HCT116 (cell line): ENCODE measurements at regions not wholly inside any gene's neighbourhood (a gene's known extent, or its start where the extent isn't known, plus 50 kb on each side); places are given as distances from the start of the nearest gene placed in this dataset.

ENCODE experiments used
- ATAC-seq: fragments of 200-7000 bp; cut with Tn5 transposase; 2 replicates; pipeline ENCODE4 v1.9.1; 2020; ENCODE audit warnings: mild to moderate bottlenecking, moderate library complexity
- BruUV-seq: library from RNA; stranded (reverse); fragments of 400-500 nt; replicated peaks from 2 replicates; lab custom pipeline; 2021; lab: Mats Ljungman, UMichigan
- CTCF ChIA-PET: fragments of 300-600 bp; sonication (Branson Sonifier 250); formaldehyde crosslinking; loops from one replicate; lab custom pipeline; 2021; ENCODE audit warnings: antibody characterized with exemption; lab: Charles Lee
- POLR2A ChIA-PET: fragments of 300-600, 350-600 bp; sonication (Branson Sonifier 250); formaldehyde crosslinking; loops from one replicate; lab custom pipeline; 2021; ENCODE audit warnings: antibody characterized with exemption; lab: Charles Lee
- RAD21 ChIA-PET, 2 experiments: fragments of 300-600 bp; sonication (Branson Sonifier 250); formaldehyde crosslinking; loops; one replicate each; lab custom pipeline; 2023; ENCODE audit warnings: low total read pairs in 2 of 2; ENCODE audit not compliant: uncharacterized antibody in 2 of 2, unreplicated experiment in 2 of 2, low non-redundant PET in 1 of 2; lab: Charles Lee
- DNase-seq: peaks from one replicate; pipeline ENCODE4 v3.0.0-alpha.2; 2010; ENCODE audit warnings: low read depth, low spot score
- H2AFZ ChIP-seq: fragments of 200-600 bp; shearing (Covaris generic), sonication (generic); 2 replicates; pipeline ENCODE4 v1.6.1; 2017; ENCODE audit warnings: low read depth, mixed run types, mixed read lengths, antibody characterized with exemption, low read length; ENCODE audit not compliant: poor library complexity, severe bottlenecking
- H3K27ac ChIP-seq: 2 replicates; pipeline ENCODE4 v1.5.1; 2012; ENCODE audit warnings: low read depth, low read length
- H3K27me3 ChIP-seq: fragments of 200-600 bp; sonication (generic); 2 replicates; pipeline ENCODE4 v1.6.1; 2016; ENCODE audit warnings: mixed run types, low read length, mixed read lengths; ENCODE audit not compliant: insufficient read depth
- H3K36me3 ChIP-seq, 2 experiments: fragments of 200-500 bp in 1 of 2; fragments of 200-600 bp in 1 of 2; sonication (Bioruptor generic) in 1 of 2; sonication (generic) in 1 of 2; 2 replicates each; pipeline versions ENCODE4 v1.5.1 to v1.6.1; 2014 to 2016; ENCODE audit warnings: low read length in 2 of 2, inconsistent platforms in 1 of 2, mixed read lengths in 1 of 2, mixed run types in 1 of 2; ENCODE audit not compliant: insufficient read depth in 2 of 2, control insufficient read depth in 1 of 2
- H3K4me1 ChIP-seq, 2 experiments: fragments of 200-600 bp in 1 of 2; sonication (generic) in 1 of 2; 2 replicates each; pipeline versions ENCODE4 v1.5.1 to v1.6.1; 2012 to 2017; ENCODE audit warnings: low read length in 2 of 2, inconsistent platforms in 1 of 2, mild to moderate bottlenecking in 1 of 2, mixed read lengths in 1 of 2, mixed run types in 1 of 2, moderate library complexity in 1 of 2; ENCODE audit not compliant: insufficient read depth in 2 of 2, control insufficient read depth in 1 of 2
- H3K4me2 ChIP-seq: fragments of 200-600 bp; sonication (generic); 2 replicates; pipeline ENCODE4 v1.6.1; 2017; ENCODE audit warnings: mixed run types, low read length, mixed read lengths
- H3K4me3 ChIP-seq, 2 experiments: fragments of 200-600 bp in 1 of 2; sonication (generic) in 1 of 2; replicated peaks in 1 of 2; 2 replicates each; pipeline ENCODE4 v1.5.1; 2011 to 2016; ENCODE audit warnings: low read length in 2 of 2, control low read depth in 1 of 2, low read depth in 1 of 2, mild to moderate bottlenecking in 1 of 2, mixed read lengths in 1 of 2, mixed run types in 1 of 2
- H3K79me2 ChIP-seq: fragments of 200-600 bp; sonication (generic); 2 replicates; pipeline ENCODE4 v1.6.1; 2017; ENCODE audit warnings: mild to moderate bottlenecking, mixed run types, low read length, moderate library complexity, mixed read lengths; ENCODE audit not compliant: insufficient read depth
- H3K9ac ChIP-seq: fragments of 200-600 bp; sonication (generic); 2 replicates; pipeline ENCODE4 v1.6.1; 2016; ENCODE audit warnings: low read length, mixed read lengths
- H3K9me2 ChIP-seq: fragments of 200-600 bp; sonication (generic), shearing (Covaris generic); 2 replicates; pipeline ENCODE4 v1.6.1; 2017; ENCODE audit warnings: mixed run types, mild to moderate bottlenecking, moderate library complexity; ENCODE audit not compliant: insufficient read depth
- H3K9me3 ChIP-seq, 2 experiments: fragments of 200-500 bp in 1 of 2; fragments of 200-600 bp in 1 of 2; sonication (Bioruptor generic) in 1 of 2; sonication (generic) in 1 of 2; 2 replicates each; pipeline ENCODE4 v1.6.1; 2014 to 2017; ENCODE audit warnings: low read length in 2 of 2, mixed read lengths in 2 of 2, inconsistent platforms in 1 of 2, low read depth in 1 of 2, mild to moderate bottlenecking in 1 of 2, mixed run types in 1 of 2, moderate library complexity in 1 of 2; ENCODE audit not compliant: control insufficient read depth in 1 of 2, insufficient read depth in 1 of 2
- H4K20me1 ChIP-seq: fragments of 200-600 bp; sonication (generic), shearing (Covaris generic); 2 replicates; pipeline ENCODE4 v1.6.1; 2017; ENCODE audit warnings: mixed run types, mild to moderate bottlenecking, moderate library complexity; ENCODE audit not compliant: insufficient read depth
- CBX3 ChIP-seq: IDR thresholded peaks from 2 replicates; pipeline ENCODE4 v1.6.1; 2012; ENCODE audit warnings: low read depth
- ELF1 ChIP-seq: IDR thresholded peaks from 2 replicates; pipeline ENCODE4 v1.6.1; 2012; ENCODE audit warnings: low read depth, borderline replicate concordance
- EZH2 ChIP-seq: fragments of 200-600 bp; sonication (generic); IDR thresholded peaks from 2 replicates; pipeline ENCODE4 v1.6.1; 2017; ENCODE audit warnings: antibody characterized with exemption, mixed run types
- EZH2phosphoT487 ChIP-seq: fragments of 200-600 bp; IDR thresholded peaks from 2 replicates; pipeline ENCODE4 v1.6.1; 2018; ENCODE audit warnings: antibody characterized with exemption, borderline replicate concordance
- FOSL1 ChIP-seq: IDR thresholded peaks from 2 replicates; pipeline ENCODE4 v1.6.1; 2012; ENCODE audit warnings: low read depth
- JUND ChIP-seq: IDR thresholded peaks from 2 replicates; pipeline ENCODE4 v1.6.1; 2012
- RAD21 ChIP-seq: IDR thresholded peaks from 2 replicates; pipeline ENCODE4 v1.6.1; 2012; ENCODE audit warnings: low read depth, mild to moderate bottlenecking
- SIN3A ChIP-seq: IDR thresholded peaks from 2 replicates; pipeline ENCODE4 v1.6.1; 2012; ENCODE audit warnings: low read depth
- TCF7L2 ChIP-seq: IDR thresholded peaks from 2 replicates; pipeline ENCODE4 v1.7.0; 2011; ENCODE audit warnings: borderline replicate concordance, inconsistent platforms; ENCODE audit not compliant: insufficient read depth, insufficient read length; ENCODE audit errors: extremely low read depth
- YY1 ChIP-seq: IDR thresholded peaks from 2 replicates; pipeline ENCODE4 v1.6.1; 2011; ENCODE audit warnings: low read length, low read depth, moderate library complexity, mild to moderate bottlenecking; ENCODE audit not compliant: insufficient replicate concordance; ENCODE audit errors: extremely low read depth
- ZFX ChIP-seq: fragments of 450-650 bp; IDR thresholded peaks from 2 replicates; pipeline ENCODE4 v1.6.1; 2017
- intact Hi-C: fragments of 100-400 bp; cut with micrococcal nuclease; formaldehyde crosslinking; loops from 2 replicates; pipeline ENCODE4 v1.10.0; 2022
- TF ChIP-seq, protein P1 (sequence below): IDR thresholded peaks from 2 replicates; pipeline ENCODE4 v1.6.1; 2012
- TF ChIP-seq, protein P2 (sequence below): IDR thresholded peaks from 2 replicates; pipeline ENCODE4 v1.6.1; 2011; ENCODE audit warnings: mild to moderate bottlenecking, low read length, moderate library complexity; ENCODE audit not compliant: insufficient replicate concordance; ENCODE audit errors: extremely low read depth

DNA sequence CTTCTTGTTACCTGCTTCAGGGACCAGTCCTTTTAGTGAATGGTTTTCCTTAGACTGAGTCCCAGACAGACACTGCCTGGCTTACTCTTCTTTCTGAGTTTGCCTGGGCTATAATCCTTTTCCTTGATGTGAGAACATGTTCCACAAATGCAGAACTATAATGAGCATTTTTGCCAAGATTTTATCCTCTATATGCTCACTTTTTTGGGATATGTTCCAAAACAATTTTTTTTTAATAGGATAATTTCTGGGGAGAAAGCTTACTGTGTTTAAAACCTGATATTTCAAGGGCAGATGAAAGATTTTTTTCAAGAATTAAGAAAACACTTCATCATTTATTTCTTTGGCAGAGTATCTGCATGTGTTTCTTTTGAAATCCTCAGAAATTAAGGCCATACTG, 110.0 kb upstream of the TENM4 start:
- Histone ChIP-seq H3K4me3 (no peak overlapping the region), H3K4me1 (no peaks in the 10 kb centered on the region), H2AFZ (no peak overlapping the region), H3K4me2 (no peak overlapping the region), H3K9me2 (no peaks in the 10 kb centered on the region), H3K27me3 (no peaks in the 10 kb centered on the region), H3K9me3 (no peaks in the 10 kb centered on the region), H3K79me2 (no peaks in the 10 kb centered on the region), H3K36me3 (no peaks in the 10 kb centered on the region), H3K27ac (no peak overlapping the region), H4K20me1 (no peaks in the 10 kb centered on the region), H3K9ac (no peak overlapping the region)
- POLR2A ChIA-PET: no interaction called here
- no peak for DNase-seq
- intact Hi-C loops: no loop called here
- RAD21 ChIA-PET: no interaction called here
- CTCF ChIA-PET: no interaction called here
- BruUV-seq: no TSS peak
- no peak for ATAC-seq
- TF ChIP-seq FOSL1 (no peak), RAD21 (no peak), CBX3 (no peak), SIN3A (no peak), EZH2phosphoT487 (no peak), EZH2 (no peak), ELF1 (no peak), ZFX (no peak), JUND (no peak), TCF7L2 (no peak), YY1 (no peak)
- TF ChIP-seq, protein P1, sequence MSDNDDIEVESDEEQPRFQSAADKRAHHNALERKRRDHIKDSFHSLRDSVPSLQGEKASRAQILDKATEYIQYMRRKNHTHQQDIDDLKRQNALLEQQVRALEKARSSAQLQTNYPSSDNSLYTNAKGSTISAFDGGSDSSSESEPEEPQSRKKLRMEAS: no peak
- TF ChIP-seq, protein P2, sequence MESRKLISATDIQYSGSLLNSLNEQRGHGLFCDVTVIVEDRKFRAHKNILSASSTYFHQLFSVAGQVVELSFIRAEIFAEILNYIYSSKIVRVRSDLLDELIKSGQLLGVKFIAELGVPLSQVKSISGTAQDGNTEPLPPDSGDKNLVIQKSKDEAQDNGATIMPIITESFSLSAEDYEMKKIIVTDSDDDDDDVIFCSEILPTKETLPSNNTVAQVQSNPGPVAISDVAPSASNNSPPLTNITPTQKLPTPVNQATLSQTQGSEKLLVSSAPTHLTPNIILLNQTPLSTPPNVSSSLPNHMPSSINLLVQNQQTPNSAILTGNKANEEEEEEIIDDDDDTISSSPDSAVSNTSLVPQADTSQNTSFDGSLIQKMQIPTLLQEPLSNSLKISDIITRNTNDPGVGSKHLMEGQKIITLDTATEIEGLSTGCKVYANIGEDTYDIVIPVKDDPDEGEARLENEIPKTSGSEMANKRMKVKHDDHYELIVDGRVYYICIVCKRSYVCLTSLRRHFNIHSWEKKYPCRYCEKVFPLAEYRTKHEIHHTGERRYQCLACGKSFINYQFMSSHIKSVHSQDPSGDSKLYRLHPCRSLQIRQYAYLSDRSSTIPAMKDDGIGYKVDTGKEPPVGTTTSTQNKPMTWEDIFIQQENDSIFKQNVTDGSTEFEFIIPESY: no peak
